D341Med (cell line): ENCODE measurements at regions not wholly inside any gene's neighbourhood (a gene's known extent, or its start where the extent isn't known, plus 50 kb on each side); places are given as distances from the start of the nearest gene placed in this dataset.
"Not testable (repeated sequence)": the region's sequence is repeated elsewhere in the genome, so short reads cannot be mapped to it uniquely, and the experiment has no call there.

Source experiments
- DNase-seq: peaks from one replicate; pipeline ENCODE4 v3.0.0; 2012; ENCODE audit warnings: low spot score

DNA sequence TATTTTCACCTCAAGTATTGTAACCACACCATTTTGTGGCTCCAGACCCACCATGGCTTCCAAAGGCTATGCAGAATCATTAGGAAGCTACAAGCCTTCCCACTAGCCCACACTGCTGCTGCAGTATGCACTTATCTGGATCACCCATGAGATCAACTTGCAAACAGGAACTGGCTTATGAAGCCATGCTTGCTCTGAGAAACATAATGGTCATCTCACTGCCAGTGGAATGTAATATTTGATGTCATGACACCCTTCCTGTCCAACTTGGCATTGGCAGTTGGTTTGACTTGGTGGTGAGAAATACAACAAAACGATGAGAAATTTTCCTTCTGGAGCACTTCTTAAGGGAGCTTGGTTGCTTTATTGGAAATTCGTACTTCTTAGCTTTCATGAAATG is 69.3 kb upstream of the FRMD6 start:
- DNase-seq: no peak

GRCh38 chr14:51585055-51585454 is 66.7 kb upstream of the FRMD6 start:
- DNase-seq: no peak

GRCh38 chr14:51592836-51593235 is 58.9 kb upstream of the FRMD6 start:
- no peak for DNase-seq

GRCh38 chr14:51593397-51593796 is 58.3 kb upstream of the FRMD6 start:
- DNase-seq: no peak

GRCh38 chr14:51595881-51596455 is 55.7 kb upstream of the FRMD6 start:
- DNase-seq: no peak

DNA sequence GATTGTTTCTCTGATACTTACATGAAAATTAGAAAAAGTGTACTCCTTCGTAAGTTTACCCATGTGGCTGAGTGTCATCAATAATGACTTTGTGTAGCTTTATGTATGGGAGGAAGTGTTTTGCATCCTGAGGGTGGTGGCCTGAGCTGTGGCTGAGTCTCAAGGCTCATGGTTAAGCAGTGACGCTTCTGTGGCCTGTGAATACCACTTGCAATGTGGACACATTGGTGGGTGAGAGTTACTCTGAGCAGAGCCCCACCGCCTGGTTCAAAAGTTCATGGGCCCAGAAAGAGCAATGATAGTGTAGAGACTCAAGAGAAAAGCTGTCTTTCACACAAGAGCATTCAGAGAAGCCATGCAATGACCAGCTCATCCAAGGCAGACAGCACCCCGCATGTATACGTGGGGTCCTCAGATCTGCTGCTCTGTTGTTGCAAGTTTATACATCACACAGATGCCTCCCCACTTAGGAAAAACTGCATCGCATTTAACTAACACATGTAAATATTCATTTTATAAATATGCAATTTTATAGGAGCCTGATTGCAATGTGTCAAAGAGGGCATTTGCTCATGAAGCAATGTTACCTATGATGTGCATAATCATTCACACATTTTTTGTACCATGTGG is 55.1 kb upstream of the FRMD6 start:
- no peak for DNase-seq

DNA sequence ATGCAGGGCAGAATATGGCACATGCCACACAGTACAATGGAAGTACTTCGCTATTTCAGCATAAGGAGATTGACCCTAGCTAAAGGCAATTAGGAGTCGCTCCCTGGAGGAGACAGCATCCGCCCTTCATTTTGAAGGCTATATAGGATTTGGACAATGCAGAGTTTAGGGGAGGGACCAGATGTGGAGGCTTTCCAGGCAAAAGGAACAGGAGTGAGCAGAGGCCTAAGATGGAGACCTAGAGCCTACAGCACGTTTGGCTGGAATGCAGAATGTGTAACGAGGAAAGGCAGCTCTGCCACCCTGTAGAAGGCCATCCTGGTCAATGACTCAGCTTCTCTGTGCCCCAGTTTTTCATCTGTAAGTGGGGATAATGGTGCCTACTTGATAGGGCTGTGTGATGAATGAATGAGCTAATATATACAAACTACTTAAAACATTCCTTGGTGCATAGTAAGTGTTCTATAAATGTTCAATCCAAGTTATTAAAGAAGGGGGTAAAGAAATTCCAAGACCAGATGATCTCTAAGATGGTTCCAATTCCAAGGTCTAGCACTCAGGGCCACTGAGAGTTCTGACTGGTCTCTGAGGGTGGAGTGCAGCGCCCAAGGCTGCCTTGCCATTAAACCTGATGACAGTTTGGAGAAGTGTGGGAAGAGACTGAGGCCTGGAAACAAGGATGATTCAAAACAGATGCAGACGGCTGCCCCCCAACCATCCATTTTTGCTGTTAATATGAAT is 54.3 kb upstream of the FRMD6 start:
- no peak for DNase-seq

DNA sequence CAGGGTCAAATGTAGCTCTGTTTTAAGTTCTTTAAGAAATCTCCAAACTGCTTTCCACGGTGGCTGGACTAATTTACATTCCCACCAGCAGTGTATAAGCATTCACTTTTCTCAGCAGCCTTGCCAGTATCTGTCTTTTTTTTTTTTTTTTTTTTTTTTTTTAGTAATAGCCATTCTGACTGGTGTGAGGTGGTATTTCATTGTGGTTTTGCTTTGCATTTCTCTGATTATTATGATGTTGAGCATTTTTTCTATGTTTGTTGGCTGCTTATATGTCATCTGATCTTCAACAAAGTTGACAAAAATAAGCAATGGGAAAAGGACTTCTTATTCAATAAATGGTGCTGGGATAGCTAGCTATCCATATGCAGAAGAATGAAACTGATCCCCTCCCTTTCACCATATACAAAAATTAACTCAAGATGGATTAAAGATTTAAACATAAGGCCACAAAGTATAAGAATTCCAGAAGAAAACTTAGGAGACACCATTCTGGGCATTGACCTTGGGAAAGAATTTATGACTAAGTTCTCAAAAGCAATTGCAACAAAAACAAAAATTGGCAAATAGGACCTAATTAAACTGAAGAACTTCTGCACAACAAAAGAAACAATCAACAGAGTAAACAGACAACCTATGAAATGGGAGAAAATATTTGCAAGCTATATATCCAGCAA is 52.6 kb upstream of the FRMD6 start:
- not testable (repeated sequence) for DNase-seq

DNA sequence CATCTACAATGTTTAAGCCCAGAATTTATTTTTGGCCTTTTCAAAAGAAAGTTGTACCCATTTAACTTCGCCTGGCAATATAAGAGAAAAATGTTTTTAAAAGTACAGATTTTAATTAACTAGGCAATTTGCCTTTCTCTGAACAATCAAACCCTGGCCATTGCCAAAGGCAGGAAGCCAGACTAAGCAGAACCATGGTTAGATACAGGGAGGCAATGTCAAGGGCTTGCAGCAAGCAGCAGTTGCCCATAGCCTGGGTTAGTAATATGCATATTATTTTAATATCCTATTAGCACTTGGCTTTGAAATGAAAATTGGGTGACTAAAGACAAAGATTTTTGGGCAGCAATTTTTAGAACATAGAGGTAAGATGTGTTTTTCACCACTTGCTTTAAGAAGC is 51.1 kb upstream of the FRMD6 start:
- DNase-seq: no peak
